WERI-Rb-1 (cell line): ENCODE measurements at regions not wholly inside any gene's neighbourhood (a gene's known extent, or its start where the extent isn't known, plus 50 kb on each side); places are given as distances from the start of the nearest gene placed in this dataset.
A peak's percentile ranks its signal among the peaks of the same experiment; 100 is the strongest.

Experiments
- DNase-seq: peaks from one replicate; pipeline ENCODE4 v3.0.0-alpha.2; 2020
- H3K27ac ChIP-seq: fragments of 250-450 bp; sonication (Bioruptor Pico); 2 replicates; pipeline ENCODE4 v1.5.1; 2020; ENCODE audit warnings: mild to moderate bottlenecking, moderate library complexity
- H3K27me3 ChIP-seq: fragments of 250-450 bp; sonication (Bioruptor Pico); 2 replicates; pipeline ENCODE4 v1.5.1; 2021; ENCODE audit warnings: mild to moderate bottlenecking, low read depth, moderate library complexity; ENCODE audit not compliant: insufficient read depth, severe bottlenecking
- H3K36me3 ChIP-seq: fragments of 250-450 bp; sonication (Bioruptor Pico); 2 replicates; pipeline ENCODE4 v1.5.1; 2020; ENCODE audit warnings: mild to moderate bottlenecking, moderate library complexity
- H3K4me3 ChIP-seq: 2 replicates; pipeline ENCODE4 v1.5.1; 2011; ENCODE audit warnings: low read depth, mild to moderate bottlenecking, control low read depth, low read length
- H3K9me3 ChIP-seq: fragments of 250-450 bp; sonication (Bioruptor Pico); 2 replicates; pipeline ENCODE4 v1.5.1; 2021; ENCODE audit warnings: mild to moderate bottlenecking, moderate library complexity; ENCODE audit not compliant: severe bottlenecking
- CTCF ChIP-seq: IDR thresholded peaks from 2 replicates; pipeline ENCODE4 v1.5.1; 2011; ENCODE audit warnings: low read depth, mild to moderate bottlenecking, control low read depth, inconsistent platforms, low read length

GRCh38 chr2:15031745-15032240, 399.3 kb downstream of the LRATD1 start:
- Histone ChIP-seq H3K27ac (no peak overlapping the region), H3K9me3 (no peaks in the 10 kb centered on the region), H3K27me3 (no peaks in the 10 kb centered on the region), H3K36me3 (no peaks in the 10 kb centered on the region), H3K4me3 (no peak overlapping the region)
- peak; percentile 45 for DNase-seq
- TF ChIP-seq CTCF = peak; percentile 28; the same call in 1 of the 2 replicates

DNA sequence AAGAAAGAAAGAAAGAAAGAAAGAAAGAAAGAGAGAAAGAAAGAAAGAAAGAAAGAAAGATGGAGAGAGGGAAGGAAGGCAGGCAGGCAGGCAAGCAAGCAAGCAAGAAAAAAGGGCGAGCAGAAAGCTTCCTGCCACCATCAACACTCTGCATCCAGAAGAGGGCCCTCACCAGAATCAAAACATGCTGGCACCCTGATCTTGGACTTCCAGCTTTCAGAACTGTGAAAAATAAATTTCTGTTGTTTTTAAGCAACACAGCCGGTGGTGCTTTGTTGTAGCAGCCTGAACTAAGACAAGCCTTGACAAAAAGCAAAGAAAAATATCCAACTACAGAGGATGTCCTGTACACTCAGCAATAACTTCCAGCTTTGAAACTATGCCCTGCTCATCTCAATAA, 401.7 kb downstream of the LRATD1 start:
- no peak for TF ChIP-seq CTCF
- H3K36me3 ChIP-seq = no peaks in the 10 kb centered on the region
- no peak overlapping the region for H3K4me3 ChIP-seq
- H3K9me3 ChIP-seq = no peaks in the 10 kb centered on the region
- no peaks in the 10 kb centered on the region for H3K27me3 ChIP-seq
- DNase-seq = no peak
- no peak overlapping the region for H3K27ac ChIP-seq

- TF ChIP-seq CTCF = no peak
- H3K27ac ChIP-seq = no peak overlapping the region
- no peak overlapping the region for H3K4me3 ChIP-seq
Observed at GRCh38 chr2:15034860-15035259, 402.3 kb downstream of the LRATD1 start.

GRCh38 chr2:15038366-15039364, 406.1 kb downstream of the LRATD1 start:
- Histone ChIP-seq H3K9me3 (no peaks in the 10 kb centered on the region), H3K27ac (peak overlapping the region; percentile 5; the same call in 1 of the 2 replicates), H3K4me3 (no peak overlapping the region), H3K27me3 (no peaks in the 10 kb centered on the region), H3K36me3 (no peaks in the 10 kb centered on the region)
- no peak for TF ChIP-seq CTCF
- DNase-seq = no peak

More at GRCh38 chr2:15034860-15035259, 402.3 kb downstream of the LRATD1 start:
- no peak for DNase-seq
- Histone ChIP-seq H3K27me3 (no peaks in the 10 kb centered on the region), H3K9me3 (no peaks in the 10 kb centered on the region), H3K36me3 (no peaks in the 10 kb centered on the region)

- TF ChIP-seq CTCF = no peak
- Histone ChIP-seq H3K36me3 (no peaks in the 10 kb centered on the region), H3K9me3 (no peaks in the 10 kb centered on the region), H3K27ac (no peak overlapping the region), H3K4me3 (no peak overlapping the region), H3K27me3 (no peaks in the 10 kb centered on the region)
- DNase-seq = no peak
Observed at GRCh38 chr2:15040429-15041084, 408.0 kb downstream of the LRATD1 start.
